ENCODE measurements at regions not wholly inside any gene's neighbourhood (a gene's known extent, or its start where the extent isn't known, plus 50 kb on each side); places are given as distances from the start of the nearest gene placed in this dataset.

DNA sequence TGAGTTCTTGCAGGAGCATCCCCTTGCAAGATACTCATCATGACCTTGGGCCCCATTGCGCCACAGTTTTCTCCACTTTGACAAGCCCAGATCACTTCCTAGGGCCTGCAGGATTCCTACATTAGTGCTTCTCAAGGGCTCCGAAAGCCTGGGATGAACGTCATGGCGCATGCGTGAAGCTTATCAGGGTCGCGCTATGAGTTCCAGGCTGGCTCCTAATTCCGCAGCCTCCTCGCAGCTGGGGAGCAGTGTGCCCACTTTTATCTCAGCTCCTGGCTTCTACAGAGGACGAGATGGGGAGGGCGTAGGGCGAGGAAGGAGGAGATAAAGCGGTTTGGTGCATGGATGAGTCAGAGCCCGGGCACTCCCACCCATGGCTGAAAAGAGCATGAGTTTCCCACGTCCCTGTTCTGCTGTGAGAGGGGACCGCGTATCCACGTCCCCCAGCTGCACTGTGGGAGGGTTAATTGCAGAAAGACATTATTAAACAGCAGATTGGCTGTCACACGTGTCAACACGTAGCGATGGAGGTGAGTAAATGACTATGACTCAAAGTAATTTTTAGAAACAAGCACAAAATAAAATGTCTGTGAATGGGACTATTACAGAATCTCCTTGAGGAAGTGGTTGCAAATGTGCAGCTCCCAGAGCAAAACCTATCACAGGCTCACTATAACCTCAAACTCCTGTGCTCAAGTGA lies 72.9 kb upstream of the DSP start (continued):
- TF ChIP-seq, protein P1, sequence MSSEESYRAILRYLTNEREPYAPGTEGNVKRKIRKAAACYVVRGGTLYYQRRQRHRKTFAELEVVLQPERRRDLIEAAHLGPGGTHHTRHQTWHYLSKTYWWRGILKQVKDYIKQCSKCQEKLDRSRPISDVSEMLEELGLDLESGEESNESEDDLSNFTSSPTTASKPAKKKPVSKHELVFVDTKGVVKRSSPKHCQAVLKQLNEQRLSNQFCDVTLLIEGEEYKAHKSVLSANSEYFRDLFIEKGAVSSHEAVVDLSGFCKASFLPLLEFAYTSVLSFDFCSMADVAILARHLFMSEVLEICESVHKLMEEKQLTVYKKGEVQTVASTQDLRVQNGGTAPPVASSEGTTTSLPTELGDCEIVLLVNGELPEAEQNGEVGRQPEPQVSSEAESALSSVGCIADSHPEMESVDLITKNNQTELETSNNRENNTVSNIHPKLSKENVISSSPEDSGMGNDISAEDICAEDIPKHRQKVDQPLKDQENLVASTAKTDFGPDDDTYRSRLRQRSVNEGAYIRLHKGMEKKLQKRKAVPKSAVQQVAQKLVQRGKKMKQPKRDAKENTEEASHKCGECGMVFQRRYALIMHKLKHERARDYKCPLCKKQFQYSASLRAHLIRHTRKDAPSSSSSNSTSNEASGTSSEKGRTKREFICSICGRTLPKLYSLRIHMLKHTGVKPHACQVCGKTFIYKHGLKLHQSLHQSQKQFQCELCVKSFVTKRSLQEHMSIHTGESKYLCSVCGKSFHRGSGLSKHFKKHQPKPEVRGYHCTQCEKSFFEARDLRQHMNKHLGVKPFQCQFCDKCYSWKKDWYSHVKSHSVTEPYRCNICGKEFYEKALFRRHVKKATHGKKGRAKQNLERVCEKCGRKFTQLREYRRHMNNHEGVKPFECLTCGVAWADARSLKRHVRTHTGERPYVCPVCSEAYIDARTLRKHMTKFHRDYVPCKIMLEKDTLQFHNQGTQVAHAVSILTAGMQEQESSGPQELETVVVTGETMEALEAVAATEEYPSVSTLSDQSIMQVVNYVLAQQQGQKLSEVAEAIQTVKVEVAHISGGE (CRISPR knock-in tag; IDR thresholded peaks at IDR 0.05) = peak in 1 of 3 experiments; percentile 63; a peak in 1 of 6 replicates
- TF ChIP-seq, protein P2, sequence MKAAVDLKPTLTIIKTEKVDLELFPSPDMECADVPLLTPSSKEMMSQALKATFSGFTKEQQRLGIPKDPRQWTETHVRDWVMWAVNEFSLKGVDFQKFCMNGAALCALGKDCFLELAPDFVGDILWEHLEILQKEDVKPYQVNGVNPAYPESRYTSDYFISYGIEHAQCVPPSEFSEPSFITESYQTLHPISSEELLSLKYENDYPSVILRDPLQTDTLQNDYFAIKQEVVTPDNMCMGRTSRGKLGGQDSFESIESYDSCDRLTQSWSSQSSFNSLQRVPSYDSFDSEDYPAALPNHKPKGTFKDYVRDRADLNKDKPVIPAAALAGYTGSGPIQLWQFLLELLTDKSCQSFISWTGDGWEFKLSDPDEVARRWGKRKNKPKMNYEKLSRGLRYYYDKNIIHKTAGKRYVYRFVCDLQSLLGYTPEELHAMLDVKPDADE (conservative IDR thresholded peaks at IDR 0.05; ENCODE audit: control insufficient read depth, low read depth, low read length) = 0 out of 2 replicates have a peak, but pooled peaks have one; percentile 37
- peak; percentile 98 for TF ChIP-seq FOSL1 (tag; conservative IDR thresholded peaks at IDR 0.05)
- TF ChIP-seq TCF7 (IDR thresholded peaks at IDR 0.05; ENCODE audit: borderline replicate concordance) = 0 out of 2 replicates have a peak, but pooled peaks have one; percentile 45
- TF ChIP-seq, protein P3, sequence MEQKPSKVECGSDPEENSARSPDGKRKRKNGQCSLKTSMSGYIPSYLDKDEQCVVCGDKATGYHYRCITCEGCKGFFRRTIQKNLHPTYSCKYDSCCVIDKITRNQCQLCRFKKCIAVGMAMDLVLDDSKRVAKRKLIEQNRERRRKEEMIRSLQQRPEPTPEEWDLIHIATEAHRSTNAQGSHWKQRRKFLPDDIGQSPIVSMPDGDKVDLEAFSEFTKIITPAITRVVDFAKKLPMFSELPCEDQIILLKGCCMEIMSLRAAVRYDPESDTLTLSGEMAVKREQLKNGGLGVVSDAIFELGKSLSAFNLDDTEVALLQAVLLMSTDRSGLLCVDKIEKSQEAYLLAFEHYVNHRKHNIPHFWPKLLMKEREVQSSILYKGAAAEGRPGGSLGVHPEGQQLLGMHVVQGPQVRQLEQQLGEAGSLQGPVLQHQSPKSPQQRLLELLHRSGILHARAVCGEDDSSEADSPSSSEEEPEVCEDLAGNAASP (IDR thresholded peaks at IDR 0.05) = no peak
- no peak for TF ChIP-seq EWSR1 (IDR thresholded peaks at IDR 0.05; ENCODE audit: borderline replicate concordance, low read depth, partially characterized antibody)
- TF ChIP-seq TGIF2 (CRISPR knock-in tag; IDR thresholded peaks at IDR 0.05) = no peak
- no peak; the same call in 1 of the 2 replicates for TF ChIP-seq ZNF212 (CRISPR knock-in tag; IDR thresholded peaks at IDR 0.05)
- no peak for TF ChIP-seq CCAR2 (IDR thresholded peaks at IDR 0.05; ENCODE audit: low read depth, low read length)
- TF ChIP-seq, protein P4, sequence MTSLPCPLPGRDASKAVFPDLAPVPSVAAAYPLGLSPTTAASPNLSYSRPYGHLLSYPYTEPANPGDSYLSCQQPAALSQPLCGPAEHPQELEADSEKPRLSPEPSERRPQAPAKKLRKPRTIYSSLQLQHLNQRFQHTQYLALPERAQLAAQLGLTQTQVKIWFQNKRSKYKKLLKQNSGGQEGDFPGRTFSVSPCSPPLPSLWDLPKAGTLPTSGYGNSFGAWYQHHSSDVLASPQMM (CRISPR knock-in tag; IDR thresholded peaks at IDR 0.05) = no peak
- TF ChIP-seq NR4A1 (CRISPR knock-in tag; IDR thresholded peaks at IDR 0.05) = no peak
- 0 out of 2 replicates have a peak, but pooled peaks have one; percentile 24 for TF ChIP-seq NR4A1 (tag; IDR thresholded peaks at IDR 0.05)
- peak in 1 of 2 experiments; percentile 77; a peak in 1 of 3 replicates for TF ChIP-seq CBX3 (IDR thresholded peaks at IDR 0.05; ENCODE audit: borderline replicate concordance in 1 of 2, low read length in 2 of 2)
- TF ChIP-seq L3MBTL2 (IDR thresholded peaks at IDR 0.05) = peak; percentile 67; the same call in 1 of the 2 replicates
- TF ChIP-seq FOS (IDR thresholded peaks at IDR 0.05; ENCODE audit: extremely low read depth, insufficient read length) = peak; percentile 65
- TF ChIP-seq, protein P5, sequence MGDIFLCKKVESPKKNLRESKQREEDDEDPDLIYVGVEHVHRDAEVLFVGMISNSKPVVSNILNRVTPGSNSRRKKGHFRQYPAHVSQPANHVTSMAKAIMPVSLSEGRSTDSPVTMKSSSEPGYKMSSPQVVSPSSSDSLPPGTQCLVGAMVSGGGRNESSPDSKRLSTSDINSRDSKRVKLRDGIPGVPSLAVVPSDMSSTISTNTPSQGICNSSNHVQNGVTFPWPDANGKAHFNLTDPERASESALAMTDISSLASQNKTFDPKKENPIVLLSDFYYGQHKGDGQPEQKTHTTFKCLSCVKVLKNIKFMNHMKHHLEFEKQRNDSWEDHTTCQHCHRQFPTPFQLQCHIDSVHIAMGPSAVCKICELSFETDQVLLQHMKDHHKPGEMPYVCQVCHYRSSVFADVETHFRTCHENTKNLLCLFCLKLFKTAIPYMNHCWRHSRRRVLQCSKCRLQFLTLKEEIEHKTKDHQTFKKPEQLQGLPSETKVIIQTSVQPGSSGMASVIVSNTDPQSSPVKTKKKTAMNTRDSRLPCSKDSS (IDR thresholded peaks at IDR 0.05; ENCODE audit: low read depth, partially characterized antibody) = no peak
- no peak for TF ChIP-seq HSF4 (CRISPR knock-in tag; IDR thresholded peaks at IDR 0.05; ENCODE audit: borderline replicate concordance)

Data from K562 (cell line).